ENCODE measurements at regions not wholly inside any gene's neighbourhood (a gene's known extent, or its start where the extent isn't known, plus 50 kb on each side); places are given as distances from the start of the nearest gene placed in this dataset.

GRCh38 chr5:2488593-2488992, 262.9 kb downstream of the IRX2 start:
- Histone ChIP-seq H3K9ac (ENCODE audit: low read length) (no peak overlapping the region), H3K36me3 (ENCODE audit: control insufficient read depth in 1 of 2, insufficient read depth in 2 of 2, low read length in 2 of 2) (no peaks in the 10 kb centered on the region), H3K79me2 (ENCODE audit: insufficient read depth, low read length) (no peaks in the 10 kb centered on the region), H2AFZ (ENCODE audit: low read depth, low read length, poor library complexity, severe bottlenecking) (no peak overlapping the region), H3K9me2 (ENCODE audit: insufficient read depth) (no peaks in the 10 kb centered on the region), H3K4me2 (ENCODE audit: low read length) (no peak overlapping the region), H3K27ac (ENCODE audit: low read depth, low read length) (no peak overlapping the region), H3K4me3 (replicated peaks in 1 of 2; ENCODE audit: low read depth in 1 of 2, low read length in 2 of 2) (no peak overlapping the region), H4K20me1 (ENCODE audit: insufficient read depth) (no peaks in the 10 kb centered on the region), H3K9me3 (ENCODE audit: control insufficient read depth in 1 of 2, insufficient read depth in 1 of 2, low read depth in 1 of 2, low read length in 2 of 2) (peaks cover 10 to 18% of the 10 kb centered on the region in 2 experiments; a peak in 3 of 4 replicates), H3K4me1 (ENCODE audit: control insufficient read depth in 1 of 2, insufficient read depth in 2 of 2, low read length in 2 of 2) (no peaks in the 10 kb centered on the region), H3K27me3 (ENCODE audit: insufficient read depth, low read length) (no peaks in the 10 kb centered on the region)
- RAD21 ChIA-PET (ENCODE audit: low non-redundant PET in 1 of 2, low total read pairs in 2 of 2, uncharacterized antibody in 2 of 2, unreplicated experiment in 2 of 2), result no interaction called here
- CTCF ChIA-PET, result no interaction called here
- TF ChIP-seq CBX3 (IDR thresholded peaks at IDR 0.05; ENCODE audit: low read depth) (no peak), ZFX (IDR thresholded peaks at IDR 0.05) (no peak), FOSL1 (IDR thresholded peaks at IDR 0.05; ENCODE audit: low read depth) (no peak), MAX (IDR thresholded peaks at IDR 0.05) (no peak), ELF1 (IDR thresholded peaks at IDR 0.05; ENCODE audit: borderline replicate concordance, low read depth) (no peak), REST (IDR thresholded peaks at IDR 0.05; ENCODE audit: low read depth) (no peak)
- no TSS peak for BruUV-seq (replicated peaks)
- intact Hi-C loops (cut with micrococcal nuclease), result no loop called here
- ATAC-seq, result no peak
- DNase-seq (ENCODE audit: low read depth, low spot score), result no peak
- POLR2A ChIA-PET, result no interaction called here

- H3K9me2 ChIP-seq (ENCODE audit: insufficient read depth), result no peaks in the 10 kb centered on the region
- no peak overlapping the region for H3K27ac ChIP-seq (ENCODE audit: low read depth, low read length)
- TF ChIP-seq TCF7L2 (IDR thresholded peaks at IDR 0.05; ENCODE audit: borderline replicate concordance, extremely low read depth, insufficient read depth, insufficient read length) (no peak), CTCF (IDR thresholded peaks at IDR 0.05 in 2 of 3, conservative IDR thresholded peaks at IDR 0.05 in 1 of 3; ENCODE audit: borderline replicate concordance in 1 of 3, insufficient read depth in 1 of 3, low read depth in 2 of 3, low read length in 2 of 3) (no peak), SP1 (IDR thresholded peaks at IDR 0.05; ENCODE audit: low read depth) (no peak), JUND (IDR thresholded peaks at IDR 0.05) (no peak), MAX (IDR thresholded peaks at IDR 0.05) (no peak)
- H3K36me3 ChIP-seq (ENCODE audit: control insufficient read depth in 1 of 2, insufficient read depth in 2 of 2, low read length in 2 of 2), result no peaks in the 10 kb centered on the region
- DNase-seq (ENCODE audit: low read depth, low spot score) (no peak), ATAC-seq (no peak)
- no peak overlapping the region for H3K4me3 ChIP-seq (replicated peaks in 1 of 2; ENCODE audit: low read depth in 1 of 2, low read length in 2 of 2)
- no TSS peak for BruUV-seq (replicated peaks)
- intact Hi-C loops (cut with micrococcal nuclease), result no loop called here
- H3K9ac ChIP-seq (ENCODE audit: low read length), result no peak overlapping the region
- no peaks in the 10 kb centered on the region for H4K20me1 ChIP-seq (ENCODE audit: insufficient read depth)
- no peak overlapping the region for H2AFZ ChIP-seq (ENCODE audit: low read depth, low read length, poor library complexity, severe bottlenecking)
- peaks cover 8 to 10% of the 10 kb centered on the region in 2 experiments; a peak in 3 of 4 replicates for H3K9me3 ChIP-seq (ENCODE audit: control insufficient read depth in 1 of 2, insufficient read depth in 1 of 2, low read depth in 1 of 2, low read length in 2 of 2)
- POLR2A ChIA-PET, result no interaction called here
- RAD21 ChIA-PET (ENCODE audit: low non-redundant PET in 1 of 2, low total read pairs in 2 of 2, uncharacterized antibody in 2 of 2, unreplicated experiment in 2 of 2), result no interaction called here
- no peaks in the 10 kb centered on the region for H3K79me2 ChIP-seq (ENCODE audit: insufficient read depth, low read length)
- H3K27me3 ChIP-seq (ENCODE audit: insufficient read depth, low read length), result no peaks in the 10 kb centered on the region
- no peak overlapping the region for H3K4me2 ChIP-seq (ENCODE audit: low read length)
- CTCF ChIA-PET, result no interaction called here
- H3K4me1 ChIP-seq (ENCODE audit: control insufficient read depth in 1 of 2, insufficient read depth in 2 of 2, low read length in 2 of 2), result no peaks in the 10 kb centered on the region
Measured at GRCh38 chr5:2487152-2487763, 264.2 kb downstream of the IRX2 start.

Data from HCT116 (cell line).